ENCODE measurements at regions not wholly inside any gene's neighbourhood (a gene's known extent, or its start where the extent isn't known, plus 50 kb on each side); places are given as distances from the start of the nearest gene placed in this dataset.

DNA sequence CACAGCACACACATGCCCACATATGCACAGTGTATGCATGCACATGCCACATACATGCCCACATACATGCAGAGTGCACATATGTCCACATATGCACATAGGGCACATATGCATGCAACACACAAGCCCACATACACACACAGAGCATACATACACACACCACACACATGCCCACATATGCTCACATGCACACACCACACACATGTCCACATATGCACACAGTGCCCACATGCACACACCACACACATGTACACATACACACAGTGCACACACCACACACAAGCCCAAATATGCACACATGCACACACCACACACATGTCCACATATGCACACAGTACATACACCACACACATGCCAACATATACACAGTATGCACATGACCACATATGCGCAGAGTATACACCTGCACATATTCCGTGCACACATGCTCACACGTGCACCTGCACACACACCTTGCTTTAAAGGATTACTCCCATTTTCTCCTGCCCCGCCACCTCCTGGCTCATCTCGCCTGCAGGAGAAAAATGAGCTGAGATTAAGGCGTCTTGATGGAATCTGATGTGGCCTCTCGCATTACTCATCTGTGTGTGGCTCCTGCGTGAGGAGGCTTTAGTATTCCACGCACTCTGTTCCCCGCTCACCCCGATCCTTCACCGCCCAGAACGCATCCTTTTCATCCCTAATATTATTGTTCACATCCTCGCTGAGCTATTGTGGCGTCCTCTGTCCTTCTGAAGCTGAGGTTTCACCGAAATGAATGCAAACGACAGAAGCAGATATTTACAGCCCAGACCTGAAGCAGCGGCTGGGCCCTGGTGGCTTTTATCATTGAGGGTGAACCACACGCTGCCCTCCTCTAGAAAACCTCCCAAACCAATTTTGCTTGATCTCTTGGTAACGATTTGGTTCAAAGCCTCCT, 182.7 kb downstream of the OLFM1 start:
- no peaks in the 10 kb centered on the region for H3K9me3 ChIP-seq (ENCODE audit: control extremely low read depth in 1 of 5, control insufficient read depth in 4 of 5, insufficient read depth in 2 of 5, low read depth in 1 of 5, low read length in 4 of 5)
- CTCF ChIA-PET, result no interaction called here
- no peak overlapping the region for H3K27ac ChIP-seq (ENCODE audit: insufficient read depth in 1 of 2, low read depth in 1 of 2, low read length in 2 of 2, poor library complexity in 1 of 2, severe bottlenecking in 2 of 2)
- no peak for DNase-seq
- peaks cover 0 to 49% (median 0%) of the 10 kb centered on the region in 5 experiments for H3K27me3 ChIP-seq (replicated peaks in 2 of 5; ENCODE audit: control insufficient read depth in 4 of 5, insufficient read depth in 5 of 5, low read length in 4 of 5)
- no peaks in the 10 kb centered on the region for H3K36me3 ChIP-seq (ENCODE audit: control insufficient read depth in 4 of 4, insufficient read depth in 4 of 4, low read length in 3 of 4)
- no peak overlapping the region for H3K4me3 ChIP-seq (ENCODE audit: control insufficient read depth in 1 of 7, extremely low read depth in 1 of 7, insufficient read depth in 4 of 7, low read depth in 2 of 7, low read length in 6 of 7)
- 92% methylated on average over 20 of the region's 20 CpGs for WGBS (ENCODE audit: insufficient coverage)
- H3K4me1 ChIP-seq (ENCODE audit: control extremely low read depth in 1 of 4, control insufficient read depth in 4 of 4, insufficient read depth in 4 of 4, low read length in 3 of 4), result no peaks in the 10 kb centered on the region
- POLR2A ChIA-PET, result no interaction called here

DNA sequence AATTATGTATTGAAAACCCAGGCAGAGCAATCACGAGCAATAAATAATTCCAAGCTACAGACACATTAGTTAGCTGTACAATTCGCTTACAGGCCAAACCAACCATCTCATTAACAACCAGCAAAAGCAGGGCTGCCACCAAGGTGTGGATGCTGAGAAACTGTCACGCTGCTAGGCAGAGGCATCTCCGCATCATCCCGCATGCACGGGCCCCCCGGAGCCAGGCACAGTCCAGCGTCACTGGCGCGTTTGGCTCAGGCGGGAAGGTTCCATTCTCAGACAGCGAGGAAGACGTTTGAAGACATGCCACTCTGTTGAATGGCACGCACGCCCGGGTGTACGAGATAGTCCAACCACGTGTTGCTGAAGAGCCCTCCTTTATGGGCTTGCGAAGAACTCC, 184.0 kb downstream of the OLFM1 start:
- POLR2A ChIA-PET, result no interaction called here

DNA sequence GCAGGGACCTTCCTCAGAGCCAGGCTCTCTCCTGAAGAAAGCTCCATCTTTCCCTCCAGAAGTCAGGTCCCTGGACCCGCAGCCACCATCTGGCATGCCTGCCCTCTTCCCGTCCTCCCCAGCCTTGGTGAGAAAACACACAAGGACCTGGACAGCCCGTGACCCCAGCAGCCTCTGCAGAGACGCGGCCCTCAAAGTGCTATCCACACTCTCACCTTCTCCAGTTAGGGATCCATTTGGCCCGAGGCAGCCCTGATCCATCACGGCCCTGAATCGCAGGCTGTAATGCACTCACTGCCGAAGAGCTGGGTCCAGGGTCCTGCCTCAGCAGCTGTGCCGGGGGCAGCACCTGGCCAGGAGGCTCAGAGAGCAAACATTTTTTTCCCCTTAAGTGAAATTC, 185.1 kb downstream of the OLFM1 start:
- Histone ChIP-seq H3K27ac (ENCODE audit: insufficient read depth in 1 of 2, low read depth in 1 of 2, low read length in 2 of 2, poor library complexity in 1 of 2, severe bottlenecking in 2 of 2) (no peak overlapping the region), H3K27me3 (replicated peaks in 2 of 5; ENCODE audit: control insufficient read depth in 4 of 5, insufficient read depth in 5 of 5, low read length in 4 of 5) (peaks cover 0 to 47% (median 0%) of the 10 kb centered on the region in 5 experiments), H3K4me3 (ENCODE audit: control insufficient read depth in 1 of 7, extremely low read depth in 1 of 7, insufficient read depth in 4 of 7, low read depth in 2 of 7, low read length in 6 of 7) (no peak overlapping the region), H3K9me3 (ENCODE audit: control extremely low read depth in 1 of 5, control insufficient read depth in 4 of 5, insufficient read depth in 2 of 5, low read depth in 1 of 5, low read length in 4 of 5) (no peaks in the 10 kb centered on the region), H3K4me1 (ENCODE audit: control extremely low read depth in 1 of 4, control insufficient read depth in 4 of 4, insufficient read depth in 4 of 4, low read length in 3 of 4) (no peaks in the 10 kb centered on the region), H3K36me3 (ENCODE audit: control insufficient read depth in 4 of 4, insufficient read depth in 4 of 4, low read length in 3 of 4) (no peaks in the 10 kb centered on the region)
- POLR2A ChIA-PET, result no interaction called here
- CTCF ChIA-PET, result interaction anchor here (1.3 kb wide), 1 partner anchor 8 kb away, joined by 5 read pairs; no protein-coding TSS in a partner anchor
- DNase-seq, result no peak
- WGBS (ENCODE audit: insufficient coverage), result 69% methylated on average over 8 of the region's 10 CpGs

More for the DNA sequence above, 184.0 kb downstream of the OLFM1 start:
- CTCF ChIA-PET, result interaction anchor here (1.3 kb wide), 1 partner anchor 10 kb away, joined by 5 read pairs; no protein-coding TSS in a partner anchor
- no peaks in the 10 kb centered on the region for H3K4me1 ChIP-seq (ENCODE audit: control extremely low read depth in 1 of 4, control insufficient read depth in 4 of 4, insufficient read depth in 4 of 4, low read length in 3 of 4)
- H3K36me3 ChIP-seq (ENCODE audit: control insufficient read depth in 4 of 4, insufficient read depth in 4 of 4, low read length in 3 of 4), result no peaks in the 10 kb centered on the region
- peaks cover 0 to 47% (median 0%) of the 10 kb centered on the region in 5 experiments for H3K27me3 ChIP-seq (replicated peaks in 2 of 5; ENCODE audit: control insufficient read depth in 4 of 5, insufficient read depth in 5 of 5, low read length in 4 of 5)
- DNase-seq, result no peak
- no peak overlapping the region for H3K4me3 ChIP-seq (ENCODE audit: control insufficient read depth in 1 of 7, extremely low read depth in 1 of 7, insufficient read depth in 4 of 7, low read depth in 2 of 7, low read length in 6 of 7)
- no peak overlapping the region for H3K27ac ChIP-seq (ENCODE audit: insufficient read depth in 1 of 2, low read depth in 1 of 2, low read length in 2 of 2, poor library complexity in 1 of 2, severe bottlenecking in 2 of 2)
- WGBS (ENCODE audit: insufficient coverage), result 90% methylated on average over 19 of the region's 19 CpGs
- no peaks in the 10 kb centered on the region for H3K9me3 ChIP-seq (ENCODE audit: control extremely low read depth in 1 of 5, control insufficient read depth in 4 of 5, insufficient read depth in 2 of 5, low read depth in 1 of 5, low read length in 4 of 5)

DNA sequence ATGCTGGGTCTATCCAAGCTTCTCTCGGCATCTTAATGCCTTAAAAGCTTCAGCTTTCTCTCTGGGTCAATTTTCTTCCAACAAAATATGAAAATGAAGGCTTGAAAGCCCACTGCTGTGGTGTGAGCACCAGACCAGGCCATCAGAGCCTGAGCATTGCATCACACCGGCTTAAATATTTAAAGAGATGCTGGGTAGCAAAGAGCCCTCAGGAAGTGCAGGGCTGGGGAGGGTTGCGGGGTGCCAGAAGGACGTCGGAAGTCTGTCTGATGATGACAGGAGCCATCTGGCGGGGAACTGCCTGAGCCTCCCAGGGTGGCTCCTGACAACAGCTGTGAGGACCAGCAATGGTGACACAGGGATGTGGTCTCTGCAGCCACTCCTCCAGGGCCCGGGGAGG, 185.5 kb downstream of the OLFM1 start:
- WGBS (ENCODE audit: insufficient coverage), result 73% methylated on average over 6 of the region's 7 CpGs
- peak in 2 of 3 donors; percentile 28 to 37 for DNase-seq
- H3K9me3 ChIP-seq (ENCODE audit: control extremely low read depth in 1 of 5, control insufficient read depth in 4 of 5, insufficient read depth in 2 of 5, low read depth in 1 of 5, low read length in 4 of 5), result no peaks in the 10 kb centered on the region
- CTCF ChIA-PET, result interaction anchor here (1.3 kb wide), 1 partner anchor 8 kb away, joined by 5 read pairs; no protein-coding TSS in a partner anchor
- H3K4me3 ChIP-seq (ENCODE audit: control insufficient read depth in 1 of 7, extremely low read depth in 1 of 7, insufficient read depth in 4 of 7, low read depth in 2 of 7, low read length in 6 of 7), result no peak overlapping the region
- no peak overlapping the region for H3K27ac ChIP-seq (ENCODE audit: insufficient read depth in 1 of 2, low read depth in 1 of 2, low read length in 2 of 2, poor library complexity in 1 of 2, severe bottlenecking in 2 of 2)
- peaks cover 0 to 46% (median under 1%) of the 10 kb centered on the region in 5 experiments for H3K27me3 ChIP-seq (replicated peaks in 2 of 5; ENCODE audit: control insufficient read depth in 4 of 5, insufficient read depth in 5 of 5, low read length in 4 of 5)
- POLR2A ChIA-PET, result no interaction called here
- H3K4me1 ChIP-seq (ENCODE audit: control extremely low read depth in 1 of 4, control insufficient read depth in 4 of 4, insufficient read depth in 4 of 4, low read length in 3 of 4), result no peaks in the 10 kb centered on the region
- H3K36me3 ChIP-seq (ENCODE audit: control insufficient read depth in 4 of 4, insufficient read depth in 4 of 4, low read length in 3 of 4), result no peaks in the 10 kb centered on the region

DNA sequence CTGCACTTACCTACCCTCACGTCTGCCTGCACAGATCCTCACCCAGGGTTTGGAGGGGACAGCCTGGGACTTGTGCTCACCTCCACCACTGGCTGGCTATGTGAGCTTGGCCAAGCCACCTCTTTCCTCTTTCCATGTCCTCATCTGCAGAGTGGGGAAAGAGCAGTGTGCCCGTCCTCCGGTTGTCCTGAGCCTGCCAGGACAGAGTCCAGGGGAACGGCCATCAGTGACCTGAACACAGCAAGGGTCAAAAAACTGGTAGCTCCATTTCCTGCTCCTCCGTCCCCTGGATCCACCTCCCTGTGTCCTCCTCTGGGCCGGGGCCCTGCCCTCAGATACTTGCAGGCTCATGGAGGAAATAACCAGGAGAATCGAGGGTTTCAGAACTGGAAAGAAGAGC, 187.7 kb downstream of the OLFM1 start:
- H3K27me3 ChIP-seq (replicated peaks in 2 of 5; ENCODE audit: control insufficient read depth in 4 of 5, insufficient read depth in 5 of 5, low read length in 4 of 5), result peaks cover 0 to 48% (median 2%) of the 10 kb centered on the region in 5 experiments
- H3K36me3 ChIP-seq (ENCODE audit: control insufficient read depth in 4 of 4, insufficient read depth in 4 of 4, low read length in 3 of 4), result no peaks in the 10 kb centered on the region
- H3K9me3 ChIP-seq (ENCODE audit: control extremely low read depth in 1 of 5, control insufficient read depth in 4 of 5, insufficient read depth in 2 of 5, low read depth in 1 of 5, low read length in 4 of 5), result no peaks in the 10 kb centered on the region
- H3K27ac ChIP-seq (ENCODE audit: insufficient read depth in 1 of 2, low read depth in 1 of 2, low read length in 2 of 2, poor library complexity in 1 of 2, severe bottlenecking in 2 of 2), result no peak overlapping the region
- DNase-seq, result no peak
- POLR2A ChIA-PET, result no interaction called here
- 80% methylated on average over 5 of the region's 7 CpGs for WGBS (ENCODE audit: insufficient coverage)
- no peaks in the 10 kb centered on the region for H3K4me1 ChIP-seq (ENCODE audit: control extremely low read depth in 1 of 4, control insufficient read depth in 4 of 4, insufficient read depth in 4 of 4, low read length in 3 of 4)
- CTCF ChIA-PET, result no interaction called here
- no peak overlapping the region for H3K4me3 ChIP-seq (ENCODE audit: control insufficient read depth in 1 of 7, extremely low read depth in 1 of 7, insufficient read depth in 4 of 7, low read depth in 2 of 7, low read length in 6 of 7)

DNA sequence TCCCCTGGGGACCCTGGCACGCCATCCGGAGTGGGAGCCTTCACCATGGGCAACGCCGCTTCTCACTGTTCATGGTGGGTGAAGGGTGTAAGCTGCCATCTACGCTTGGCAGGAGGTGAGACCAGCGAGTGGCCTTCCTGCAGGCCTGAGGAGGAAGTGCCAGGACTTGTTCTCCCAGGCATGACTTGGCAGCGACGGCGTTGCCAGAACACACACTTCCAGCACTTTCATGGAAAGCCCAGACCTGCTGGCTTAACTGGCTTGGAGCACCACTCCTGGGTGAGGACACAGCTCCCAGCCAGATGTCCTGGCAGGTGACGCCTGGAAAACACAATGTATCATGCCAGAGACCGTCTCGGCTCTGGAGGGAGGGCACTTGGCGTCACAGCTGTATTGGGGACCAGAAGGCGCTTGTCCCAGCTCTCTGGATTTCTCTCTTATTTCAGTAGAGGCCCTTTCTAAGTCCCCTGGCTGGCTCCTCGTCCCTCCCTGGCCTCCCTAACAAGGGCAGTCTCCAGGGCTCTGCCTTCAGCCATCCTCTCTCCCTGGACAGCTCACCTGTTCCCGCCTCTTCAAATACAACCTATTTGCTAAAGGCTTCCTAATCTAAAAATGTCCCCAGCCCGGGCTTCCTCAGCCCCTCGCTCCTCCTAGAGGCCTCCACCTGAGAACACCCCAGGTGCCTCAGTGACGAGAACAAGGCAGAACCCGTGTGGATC, 188.3 kb downstream of the OLFM1 start:
- Histone ChIP-seq H3K27me3 (replicated peaks in 2 of 5; ENCODE audit: control insufficient read depth in 4 of 5, insufficient read depth in 5 of 5, low read length in 4 of 5) (peaks cover 0 to 44% (median 2%) of the 10 kb centered on the region in 5 experiments), H3K9me3 (ENCODE audit: control extremely low read depth in 1 of 5, control insufficient read depth in 4 of 5, insufficient read depth in 2 of 5, low read depth in 1 of 5, low read length in 4 of 5) (no peaks in the 10 kb centered on the region), H3K4me3 (ENCODE audit: control insufficient read depth in 1 of 7, extremely low read depth in 1 of 7, insufficient read depth in 4 of 7, low read depth in 2 of 7, low read length in 6 of 7) (no peak overlapping the region), H3K36me3 (ENCODE audit: control insufficient read depth in 4 of 4, insufficient read depth in 4 of 4, low read length in 3 of 4) (no peaks in the 10 kb centered on the region), H3K4me1 (ENCODE audit: control extremely low read depth in 1 of 4, control insufficient read depth in 4 of 4, insufficient read depth in 4 of 4, low read length in 3 of 4) (no peaks in the 10 kb centered on the region), H3K27ac (ENCODE audit: insufficient read depth in 1 of 2, low read depth in 1 of 2, low read length in 2 of 2, poor library complexity in 1 of 2, severe bottlenecking in 2 of 2) (no peak overlapping the region)
- WGBS (ENCODE audit: insufficient coverage), result 96% methylated on average over 18 of the region's 20 CpGs
- DNase-seq, result no peak
- CTCF ChIA-PET, result no interaction called here
- POLR2A ChIA-PET, result no interaction called here
